ENCODE measurements at regions not wholly inside any gene's neighbourhood (a gene's known extent, or its start where the extent isn't known, plus 50 kb on each side); places are given as distances from the start of the nearest gene placed in this dataset.

DNA sequence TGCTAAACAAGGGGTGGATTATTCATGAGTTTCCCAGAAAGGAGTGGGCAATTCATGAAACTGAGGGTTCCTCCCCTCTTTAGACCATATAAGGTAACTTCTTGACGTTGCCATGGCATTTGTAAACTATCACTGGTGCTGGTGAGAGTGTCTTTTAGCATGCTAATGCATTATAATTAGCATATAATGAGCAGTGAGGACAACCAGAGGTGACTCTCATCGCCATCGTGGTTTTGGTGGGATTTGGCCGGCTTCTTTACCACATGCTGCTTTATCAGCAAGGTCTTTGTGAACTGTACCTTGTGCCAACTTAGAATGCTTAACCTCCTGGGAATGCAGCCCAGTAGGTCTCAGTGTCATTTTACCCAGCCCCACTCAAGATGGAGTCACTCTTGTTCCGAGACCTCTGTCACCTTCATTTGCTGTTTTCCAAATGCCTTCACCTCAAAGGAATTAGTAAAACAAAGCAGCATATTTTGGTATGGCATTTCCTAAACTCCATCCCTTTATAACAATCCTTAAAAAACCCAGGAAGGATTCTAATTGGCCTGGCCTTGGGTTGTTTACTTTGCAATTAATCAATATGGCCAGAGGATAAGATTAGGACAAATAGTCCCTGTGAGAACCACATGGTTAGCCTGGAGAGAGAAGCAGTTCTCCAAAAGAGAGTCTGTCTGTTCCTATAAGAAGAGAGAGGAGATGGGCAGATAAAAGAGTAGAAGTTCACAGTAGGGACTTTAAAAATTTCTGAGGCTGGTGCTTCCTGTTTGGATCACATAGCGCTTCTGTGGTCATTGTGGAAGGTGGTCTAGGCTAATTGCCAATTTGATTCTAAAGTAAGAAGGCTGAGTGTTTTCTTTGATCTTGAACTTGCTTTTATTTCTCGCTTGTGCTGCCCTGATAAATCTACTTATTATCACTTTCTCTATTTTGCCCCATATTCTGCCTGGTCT is 155.2 kb upstream of the EOMES start:
- Histone ChIP-seq H3K27me3 (no peaks in the 10 kb centered on the region), H3K27ac (no peak overlapping the region), H3K4me1 (no peaks in the 10 kb centered on the region), H3K36me3 (no peaks in the 10 kb centered on the region), H3K4me3 (no peak overlapping the region), H3K9me3 (no peaks in the 10 kb centered on the region)
- intact Hi-C loops (cut with DNase I): no loop called here
- no peak for DNase-seq (ENCODE audit: extremely low spot score in 2 of 2)
- no peak for TF ChIP-seq POLR2A (IDR thresholded peaks at IDR 0.05)
- TF ChIP-seq POLR2AphosphoS5 (IDR thresholded peaks at IDR 0.05; ENCODE audit: insufficient read depth in 1 of 2, low read depth in 1 of 2): no peak
- no peak for TF ChIP-seq CTCF (IDR thresholded peaks at IDR 0.05)

GRCh38 chr3:27878014-27878383 is 155.9 kb upstream of the EOMES start:
- no peaks in the 10 kb centered on the region for H3K36me3 ChIP-seq
- intact Hi-C loops (cut with DNase I): no loop called here
- no peaks in the 10 kb centered on the region for H3K27me3 ChIP-seq
- H3K9me3 ChIP-seq: no peaks in the 10 kb centered on the region
- no peaks in the 10 kb centered on the region for H3K4me1 ChIP-seq
- no peak overlapping the region for H3K27ac ChIP-seq
- no peak overlapping the region for H3K4me3 ChIP-seq
- TF ChIP-seq POLR2A (IDR thresholded peaks at IDR 0.05): no peak
- no peak for TF ChIP-seq POLR2AphosphoS5 (IDR thresholded peaks at IDR 0.05; ENCODE audit: insufficient read depth in 1 of 2, low read depth in 1 of 2)
- no peak for TF ChIP-seq CTCF (IDR thresholded peaks at IDR 0.05)
- no peak for DNase-seq (ENCODE audit: extremely low spot score in 2 of 2)

DNA sequence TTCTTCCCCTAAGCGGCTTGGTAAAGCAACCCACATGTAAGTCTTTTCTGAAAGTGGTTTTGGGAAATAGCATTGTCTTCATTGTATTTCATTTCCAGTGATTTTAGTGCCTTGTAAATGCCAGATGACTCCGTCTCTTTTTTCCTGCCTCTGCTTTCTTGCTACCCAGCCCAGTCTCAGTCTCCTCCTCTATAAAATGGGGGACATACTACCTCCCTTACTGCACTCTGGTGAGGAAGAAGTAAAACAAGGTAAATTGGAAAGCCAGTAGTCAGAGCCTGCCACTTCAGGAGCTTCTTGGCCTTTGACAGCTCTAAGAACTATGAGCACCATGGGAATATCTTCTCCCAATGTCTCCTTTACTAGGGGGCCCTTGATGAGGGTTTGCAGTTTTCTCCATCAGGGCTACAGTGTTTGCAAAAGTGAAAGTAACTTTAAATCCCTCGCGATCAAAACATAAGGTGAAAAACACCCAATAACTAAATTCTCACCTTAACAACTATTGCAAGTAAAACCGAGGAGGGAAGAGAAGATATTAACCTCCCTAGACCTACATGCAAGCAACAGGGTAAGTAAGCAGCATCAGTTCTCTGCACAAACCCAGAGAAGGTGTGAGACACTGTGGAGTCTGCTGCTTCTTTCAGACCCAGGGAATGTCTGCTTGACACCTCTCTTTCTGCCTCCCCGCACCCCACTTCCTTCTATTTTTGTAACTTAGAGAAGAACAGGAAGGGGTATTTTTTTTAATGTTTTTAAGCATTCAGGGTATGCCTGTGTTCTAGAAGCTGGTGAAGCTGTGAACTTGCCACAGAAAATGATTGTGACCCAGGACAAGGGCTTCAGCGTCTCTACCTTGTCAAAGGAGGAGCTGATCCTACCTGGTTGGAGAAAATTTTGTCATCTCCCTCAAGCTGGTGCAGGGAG is 159.1 kb upstream of the EOMES start:
- H3K27ac ChIP-seq: no peak overlapping the region
- TF ChIP-seq CTCF (IDR thresholded peaks at IDR 0.05) (no peak), POLR2A (IDR thresholded peaks at IDR 0.05) (no peak), POLR2AphosphoS5 (IDR thresholded peaks at IDR 0.05; ENCODE audit: insufficient read depth in 1 of 2, low read depth in 1 of 2) (no peak)
- no peaks in the 10 kb centered on the region for H3K27me3 ChIP-seq
- no peaks in the 10 kb centered on the region for H3K4me1 ChIP-seq
- H3K4me3 ChIP-seq: no peak overlapping the region
- intact Hi-C loops (cut with DNase I): no loop called here
- H3K36me3 ChIP-seq: no peaks in the 10 kb centered on the region
- DNase-seq (ENCODE audit: extremely low spot score in 2 of 2): no peak
- no peaks in the 10 kb centered on the region for H3K9me3 ChIP-seq

GRCh38 chr3:27883266-27883665 is 161.1 kb upstream of the EOMES start:
- H3K27me3 ChIP-seq: no peaks in the 10 kb centered on the region
- H3K4me3 ChIP-seq: no peak overlapping the region
- H3K27ac ChIP-seq: no peak overlapping the region
- intact Hi-C loops (cut with DNase I): no loop called here
- H3K36me3 ChIP-seq: no peaks in the 10 kb centered on the region
- no peaks in the 10 kb centered on the region for H3K9me3 ChIP-seq
- H3K4me1 ChIP-seq: no peaks in the 10 kb centered on the region
- DNase-seq (ENCODE audit: extremely low spot score in 2 of 2): no peak
- no peak for TF ChIP-seq POLR2AphosphoS5 (IDR thresholded peaks at IDR 0.05; ENCODE audit: insufficient read depth in 1 of 2, low read depth in 1 of 2)
- no peak for TF ChIP-seq CTCF (IDR thresholded peaks at IDR 0.05)
- no peak for TF ChIP-seq POLR2A (IDR thresholded peaks at IDR 0.05)
